Keratinocyte (primary cell): ENCODE measurements at regions not wholly inside any gene's neighbourhood (a gene's known extent, or its start where the extent isn't known, plus 50 kb on each side); places are given as distances from the start of the nearest gene placed in this dataset.

Experiments used
- DNase-seq: peaks from one replicate; pipeline ENCODE4 v3.0.0-alpha.2; 2011; ENCODE audit warnings: low read depth, missing footprints, low spot score
- FAIRE-seq: peaks from 2 replicates; lab custom pipeline; 2011; peaks lifted over from hg19 to GRCh38; lab: Jason Lieb, UNC
- H2AFZ ChIP-seq: 2 replicates; pipeline ENCODE4 v1.6.0; 2012; ENCODE audit warnings: low read length, control low read depth, inconsistent platforms; ENCODE audit not compliant: control insufficient read depth
- H3K27ac ChIP-seq: 2 replicates; pipeline ENCODE4 v1.5.1; 2011; ENCODE audit warnings: low read length; ENCODE audit not compliant: control insufficient read depth, insufficient read depth
- H3K27me3 ChIP-seq: 3 replicates; pipeline ENCODE4 v1.6.0; 2011; ENCODE audit warnings: low read length; ENCODE audit not compliant: control insufficient read depth, insufficient read depth; ENCODE audit errors: extremely low read depth
- H3K36me3 ChIP-seq, 2 experiments: 2 replicates in 1 of 2; 3 replicates in 1 of 2; pipeline ENCODE4 v1.5.1; 2011; ENCODE audit warnings: low read length in 2 of 2, mild to moderate bottlenecking in 1 of 2; ENCODE audit not compliant: control insufficient read depth in 2 of 2, insufficient read depth in 2 of 2; ENCODE audit errors: extremely low read depth in 1 of 2
- H3K4me1 ChIP-seq: 3 replicates; pipeline ENCODE4 v1.5.1; 2011; ENCODE audit warnings: low read length; ENCODE audit not compliant: control insufficient read depth, insufficient read depth; ENCODE audit errors: extremely low read depth
- H3K4me2 ChIP-seq: 3 replicates; pipeline ENCODE4 v1.6.0; 2011; ENCODE audit warnings: low read depth, low read length; ENCODE audit not compliant: control insufficient read depth, insufficient read depth; ENCODE audit errors: extremely low read depth
- H3K4me3 ChIP-seq, 3 experiments: fragments of 200-600 bp in 1 of 3; sonication (generic) in 1 of 3; 2 replicates in 2 of 3; 3 replicates in 1 of 3; pipeline ENCODE4 v1.5.1; 2011 to 2016; ENCODE audit warnings: low read length in 3 of 3, mild to moderate bottlenecking in 3 of 3, control low read depth in 2 of 3, inconsistent platforms in 1 of 3, low read depth in 1 of 3, mixed read lengths in 1 of 3, mixed run types in 1 of 3, moderate library complexity in 1 of 3; ENCODE audit not compliant: control insufficient read depth in 2 of 3, insufficient read depth in 2 of 3; ENCODE audit errors: extremely low read depth in 1 of 3
- H3K79me2 ChIP-seq: 2 replicates; pipeline ENCODE4 v1.6.0; 2012; ENCODE audit warnings: low read length; ENCODE audit not compliant: control insufficient read depth, insufficient read depth
- H3K9ac ChIP-seq: 3 replicates; pipeline ENCODE4 v1.6.0; 2011; ENCODE audit warnings: low read length; ENCODE audit not compliant: control insufficient read depth, insufficient read depth; ENCODE audit errors: extremely low read depth
- H3K9me1 ChIP-seq: 3 replicates; pipeline ENCODE4 v1.6.0; 2011; ENCODE audit warnings: low read length; ENCODE audit not compliant: control insufficient read depth, insufficient read depth; ENCODE audit errors: extremely low read depth
- H3K9me3 ChIP-seq: 2 replicates; pipeline ENCODE4 v1.5.1; 2012; ENCODE audit warnings: low read depth, low read length; ENCODE audit not compliant: control insufficient read depth
- H4K20me1 ChIP-seq: 3 replicates; pipeline ENCODE4 v1.6.0; 2011; ENCODE audit warnings: low read length; ENCODE audit not compliant: control insufficient read depth, insufficient read depth; ENCODE audit errors: extremely low read depth
- EZH2 ChIP-seq: IDR thresholded peaks from one replicate; pipeline ENCODE4 v1.6.1; 2012; ENCODE audit warnings: inconsistent platforms, mild to moderate bottlenecking, low read length, moderate library complexity
- dilution Hi-C: fragments of 300-500 bp; cut with MboI; formaldehyde crosslinking; loops from one replicate; pipeline ENCODE4 v1.7.0; 2020; ENCODE audit warnings: low sequenced_read_pairs; ENCODE audit not compliant: extremely low pct_ligation_motif_present
- TF ChIP-seq, protein P1 (sequence below), 3 experiments: IDR thresholded peaks in 1 of 3; conservative IDR thresholded peaks in 1 of 3; optimal IDR thresholded peaks in 1 of 3; 2 replicates in 2 of 3; 3 replicates in 1 of 3; pipeline versions ENCODE3 to v1.5.1; 2011; ENCODE audit warnings: low read length in 3 of 3, mild to moderate bottlenecking in 3 of 3, moderate library complexity in 2 of 3, control low read depth in 1 of 3, inconsistent platforms in 1 of 3; ENCODE audit not compliant: insufficient read depth in 2 of 3; ENCODE audit errors: extremely low read depth in 1 of 3

DNA sequence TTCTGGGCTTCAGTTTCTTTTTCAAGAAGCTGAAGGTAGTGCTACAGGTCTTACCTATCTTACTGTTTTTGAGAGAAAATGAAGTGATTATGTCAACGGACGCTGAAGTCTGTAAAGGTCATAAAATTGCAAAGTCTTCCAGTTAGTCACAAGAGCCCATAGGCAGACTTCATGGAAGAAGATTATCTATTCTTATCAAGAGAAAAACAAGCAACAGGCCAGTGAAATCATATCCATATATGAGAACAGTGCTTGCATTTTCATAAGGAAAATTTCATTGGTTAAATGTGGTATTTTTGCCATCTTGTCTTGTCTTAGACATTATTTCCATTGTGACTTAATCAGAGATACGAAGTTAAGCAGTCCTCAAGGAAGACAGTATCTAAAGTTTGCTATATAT, 412.7 kb upstream of the SEL1L start:
- no peak overlapping the region for H3K27ac ChIP-seq

DNA sequence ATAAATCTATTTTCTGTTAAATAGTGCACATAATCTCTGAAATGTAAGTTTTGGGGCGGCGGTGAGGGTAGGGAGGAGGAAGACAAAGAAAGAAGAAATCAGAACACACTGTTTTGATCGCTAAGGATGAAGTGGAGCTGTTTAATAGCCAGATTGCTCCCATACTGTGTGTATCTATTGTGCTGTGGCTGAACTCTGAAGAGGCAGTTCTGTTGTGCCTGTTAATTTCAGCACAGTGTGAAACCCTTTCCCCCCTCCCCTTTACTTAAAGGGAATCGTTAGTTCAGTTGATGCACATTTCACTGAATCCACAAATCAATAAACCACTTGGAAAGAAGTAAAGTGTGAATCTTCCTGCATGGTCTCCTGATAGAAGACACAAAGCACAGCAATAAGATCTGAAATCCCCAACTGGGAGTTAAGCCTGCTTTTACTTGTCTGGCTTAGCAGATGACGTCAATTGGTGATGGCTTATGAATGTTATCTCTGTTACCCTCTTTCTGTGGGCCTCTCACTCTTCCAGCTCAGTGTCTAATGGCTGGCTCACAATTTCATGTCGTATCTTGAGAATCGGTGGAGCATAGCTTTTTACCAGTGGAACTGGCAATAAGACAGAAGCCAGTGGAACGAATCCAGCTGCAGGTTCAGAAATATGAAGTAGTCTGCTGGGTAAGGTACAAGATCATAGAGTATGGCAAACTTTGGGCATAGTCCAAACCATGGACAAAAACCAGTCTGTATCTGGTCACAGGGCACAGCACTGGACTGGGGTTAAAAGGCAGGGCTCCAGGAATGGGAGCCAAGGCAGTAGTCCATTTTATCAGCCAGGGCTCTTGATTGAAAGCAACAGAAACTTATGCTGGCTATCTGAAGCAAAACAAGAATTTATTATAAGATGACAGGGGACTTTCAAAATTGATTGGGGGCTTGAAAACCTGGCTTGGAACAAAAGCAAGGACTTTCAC, 413.5 kb upstream of the SEL1L start:
- Histone ChIP-seq H3K4me1 (no peaks in the 10 kb centered on the region), H3K27me3 (no peaks in the 10 kb centered on the region), H3K9ac (no peak overlapping the region), H4K20me1 (no peaks in the 10 kb centered on the region), H3K27ac (no peak overlapping the region), H3K79me2 (no peaks in the 10 kb centered on the region), H3K4me2 (no peak overlapping the region), H3K4me3 (no peak overlapping the region), H2AFZ (no peak overlapping the region), H3K36me3 (no peaks in the 10 kb centered on the region), H3K9me1 (no peaks in the 10 kb centered on the region), H3K9me3 (no peaks in the 10 kb centered on the region)
- FAIRE-seq (no peak), DNase-seq (no peak)
- dilution Hi-C loops = no loop called here
- TF ChIP-seq, protein P1, sequence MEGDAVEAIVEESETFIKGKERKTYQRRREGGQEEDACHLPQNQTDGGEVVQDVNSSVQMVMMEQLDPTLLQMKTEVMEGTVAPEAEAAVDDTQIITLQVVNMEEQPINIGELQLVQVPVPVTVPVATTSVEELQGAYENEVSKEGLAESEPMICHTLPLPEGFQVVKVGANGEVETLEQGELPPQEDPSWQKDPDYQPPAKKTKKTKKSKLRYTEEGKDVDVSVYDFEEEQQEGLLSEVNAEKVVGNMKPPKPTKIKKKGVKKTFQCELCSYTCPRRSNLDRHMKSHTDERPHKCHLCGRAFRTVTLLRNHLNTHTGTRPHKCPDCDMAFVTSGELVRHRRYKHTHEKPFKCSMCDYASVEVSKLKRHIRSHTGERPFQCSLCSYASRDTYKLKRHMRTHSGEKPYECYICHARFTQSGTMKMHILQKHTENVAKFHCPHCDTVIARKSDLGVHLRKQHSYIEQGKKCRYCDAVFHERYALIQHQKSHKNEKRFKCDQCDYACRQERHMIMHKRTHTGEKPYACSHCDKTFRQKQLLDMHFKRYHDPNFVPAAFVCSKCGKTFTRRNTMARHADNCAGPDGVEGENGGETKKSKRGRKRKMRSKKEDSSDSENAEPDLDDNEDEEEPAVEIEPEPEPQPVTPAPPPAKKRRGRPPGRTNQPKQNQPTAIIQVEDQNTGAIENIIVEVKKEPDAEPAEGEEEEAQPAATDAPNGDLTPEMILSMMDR (optimal IDR thresholded peaks at IDR 0.05 in 1 of 3, IDR thresholded peaks at IDR 0.05 in 1 of 3, conservative IDR thresholded peaks at IDR 0.05 in 1 of 3; ENCODE audit: extremely low read depth in 1 of 3, insufficient read depth in 2 of 3, low read length in 3 of 3) = no peak
- no peak for TF ChIP-seq EZH2

More for the DNA sequence above, 412.7 kb upstream of the SEL1L start:
- Histone ChIP-seq H3K4me2 (no peak overlapping the region), H3K79me2 (no peaks in the 10 kb centered on the region), H3K9me3 (no peaks in the 10 kb centered on the region), H4K20me1 (no peaks in the 10 kb centered on the region), H3K27me3 (no peaks in the 10 kb centered on the region), H3K36me3 (no peaks in the 10 kb centered on the region), H3K9me1 (no peaks in the 10 kb centered on the region), H3K4me1 (no peaks in the 10 kb centered on the region), H2AFZ (no peak overlapping the region), H3K9ac (no peak overlapping the region), H3K4me3 (no peak overlapping the region)
- no peak for DNase-seq
- TF ChIP-seq EZH2 = no peak
- TF ChIP-seq, protein P1 (optimal IDR thresholded peaks at IDR 0.05 in 1 of 3, IDR thresholded peaks at IDR 0.05 in 1 of 3, conservative IDR thresholded peaks at IDR 0.05 in 1 of 3; ENCODE audit: extremely low read depth in 1 of 3, insufficient read depth in 2 of 3, low read length in 3 of 3) = no peak
- dilution Hi-C loops = no loop called here
- no peak for FAIRE-seq
